ENCODE measurements at regions not wholly inside any gene's neighbourhood (a gene's known extent, or its start where the extent isn't known, plus 50 kb on each side); places are given as distances from the start of the nearest gene placed in this dataset.

DNA sequence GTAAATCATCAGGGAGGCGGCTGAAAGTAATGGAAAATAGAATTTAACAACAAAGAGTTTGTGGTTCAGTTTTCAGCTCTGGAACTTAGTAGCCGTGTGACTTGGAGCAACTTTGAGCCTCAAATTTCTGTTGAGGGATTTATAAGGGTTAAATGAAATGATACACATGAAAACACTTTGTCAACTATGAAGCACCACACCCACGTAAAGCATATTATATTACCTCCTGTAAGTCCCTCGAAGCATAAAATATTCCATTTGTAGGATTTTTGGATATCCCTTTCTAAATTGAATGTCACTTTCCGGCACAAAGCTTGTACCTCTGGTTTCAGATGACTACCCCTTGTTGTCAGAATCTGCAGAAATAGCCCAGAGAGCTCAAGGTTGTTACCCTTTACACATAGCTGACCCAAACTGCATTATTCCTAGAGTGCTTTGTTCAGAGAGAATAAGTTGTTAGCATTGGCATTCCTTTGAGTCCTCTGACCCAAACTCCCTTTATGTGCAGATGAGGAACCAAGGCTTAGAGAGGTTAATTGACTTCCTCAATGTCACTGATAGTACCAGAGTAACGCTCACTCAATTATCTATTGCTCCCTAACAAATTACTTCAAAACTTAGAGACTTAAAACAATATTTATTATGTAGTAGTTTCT, 187.9 kb upstream of the UMPS start:
- TF ChIP-seq, protein P1, sequence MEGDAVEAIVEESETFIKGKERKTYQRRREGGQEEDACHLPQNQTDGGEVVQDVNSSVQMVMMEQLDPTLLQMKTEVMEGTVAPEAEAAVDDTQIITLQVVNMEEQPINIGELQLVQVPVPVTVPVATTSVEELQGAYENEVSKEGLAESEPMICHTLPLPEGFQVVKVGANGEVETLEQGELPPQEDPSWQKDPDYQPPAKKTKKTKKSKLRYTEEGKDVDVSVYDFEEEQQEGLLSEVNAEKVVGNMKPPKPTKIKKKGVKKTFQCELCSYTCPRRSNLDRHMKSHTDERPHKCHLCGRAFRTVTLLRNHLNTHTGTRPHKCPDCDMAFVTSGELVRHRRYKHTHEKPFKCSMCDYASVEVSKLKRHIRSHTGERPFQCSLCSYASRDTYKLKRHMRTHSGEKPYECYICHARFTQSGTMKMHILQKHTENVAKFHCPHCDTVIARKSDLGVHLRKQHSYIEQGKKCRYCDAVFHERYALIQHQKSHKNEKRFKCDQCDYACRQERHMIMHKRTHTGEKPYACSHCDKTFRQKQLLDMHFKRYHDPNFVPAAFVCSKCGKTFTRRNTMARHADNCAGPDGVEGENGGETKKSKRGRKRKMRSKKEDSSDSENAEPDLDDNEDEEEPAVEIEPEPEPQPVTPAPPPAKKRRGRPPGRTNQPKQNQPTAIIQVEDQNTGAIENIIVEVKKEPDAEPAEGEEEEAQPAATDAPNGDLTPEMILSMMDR (IDR thresholded peaks at IDR 0.05; ENCODE audit: low read depth, low read length, poor library complexity, severe bottlenecking): no peak
- TF ChIP-seq EZH2phosphoT487 (IDR thresholded peaks at IDR 0.05; ENCODE audit: borderline replicate concordance, low read length): no peak

Data from DOHH2 (cell line).